HFFc6 (cell line): ENCODE measurements at regions not wholly inside any gene's neighbourhood (a gene's known extent, or its start where the extent isn't known, plus 50 kb on each side); places are given as distances from the start of the nearest gene placed in this dataset.
A peak's percentile ranks its signal among the peaks of the same experiment; 100 is the strongest.

Source experiments
- DNase-seq: peaks from one replicate; pipeline ENCODE4 v3.0.0-alpha.2; 2018
- H3K27ac Mint-ChIP-seq: 2 replicates; pipeline ENCODE4 v1.8.0; 2020; ENCODE audit warnings: mild to moderate bottlenecking, mixed read lengths
- H3K27me3 Mint-ChIP-seq: 2 replicates; pipeline ENCODE4 v1.8.0; 2021; ENCODE audit warnings: mild to moderate bottlenecking, moderate library complexity, mixed read lengths; ENCODE audit not compliant: insufficient read depth
- H3K36me3 Mint-ChIP-seq: 2 replicates; pipeline ENCODE4 v1.8.0; 2021; ENCODE audit warnings: low read depth, mixed read lengths
- H3K4me1 Mint-ChIP-seq: 2 replicates; pipeline ENCODE4 v1.8.0; 2020; ENCODE audit warnings: low read depth, mixed read lengths
- H3K4me3 Mint-ChIP-seq: 2 replicates; pipeline ENCODE4 v1.8.0; 2020; ENCODE audit warnings: mild to moderate bottlenecking, moderate library complexity, mixed read lengths
- H3K9me3 Mint-ChIP-seq: 2 replicates; pipeline ENCODE4 v1.8.0; 2020; ENCODE audit warnings: mild to moderate bottlenecking, mixed read lengths
- CTCF ChIP-seq: fragments of 200-600 bp; sonication (generic); IDR thresholded peaks from 2 replicates; pipeline ENCODE4 v1.5.0; 2021; ENCODE audit warnings: antibody characterized with exemption, mild to moderate bottlenecking

DNA sequence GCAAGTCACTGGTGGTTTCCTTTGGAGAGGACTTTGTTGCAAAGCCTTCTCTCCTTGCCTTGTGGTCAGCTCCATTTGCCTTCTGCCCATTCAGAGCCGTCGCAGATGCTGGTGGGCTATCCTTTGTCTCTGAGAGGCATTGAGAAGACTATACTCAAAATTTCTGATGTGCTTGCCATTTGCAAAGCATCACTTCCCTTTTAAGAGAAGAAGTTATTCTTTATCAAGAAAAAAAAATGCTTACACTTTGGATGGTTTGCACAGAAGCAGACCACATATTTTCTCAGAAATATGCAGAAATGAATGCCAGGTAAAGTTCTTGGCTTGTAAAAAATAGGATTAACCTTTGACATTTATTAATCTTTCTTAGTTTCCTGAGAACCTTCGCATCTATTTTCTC is 195.8 kb upstream of the KLF4 start:
- Mint-ChIP-seq H3K4me1 (no peaks in the 10 kb centered on the region), H3K36me3 (no peaks in the 10 kb centered on the region), H3K9me3 (peaks cover 4% of the 10 kb centered on the region; the same call in 1 of the 2 replicates), H3K27ac (no peak overlapping the region), H3K27me3 (peaks cover 7% of the 10 kb centered on the region), H3K4me3 (no peak overlapping the region)
- TF ChIP-seq CTCF: no peak
- no peak for DNase-seq

DNA sequence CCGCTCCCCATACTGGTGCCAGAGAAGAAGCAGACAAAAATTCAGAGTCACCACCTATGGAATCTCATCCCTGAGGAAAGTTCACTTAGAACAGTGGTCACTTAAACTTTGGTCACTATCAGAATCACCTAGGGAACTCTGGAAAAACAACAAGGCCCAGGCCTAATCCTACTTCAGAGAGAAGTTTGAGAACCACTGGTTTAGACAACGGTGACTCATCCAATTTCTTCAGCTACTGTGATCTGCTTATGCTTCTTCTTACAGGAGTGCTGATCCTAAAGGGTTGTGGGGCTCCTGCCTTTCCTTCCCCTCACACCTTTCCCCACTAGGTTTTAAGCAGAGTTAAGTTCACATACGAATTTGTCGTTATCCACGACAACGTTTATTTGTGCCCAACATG is 194.7 kb upstream of the KLF4 start:
- Mint-ChIP-seq H3K27ac (no peak overlapping the region), H3K27me3 (peaks cover 6% of the 10 kb centered on the region), H3K4me1 (no peaks in the 10 kb centered on the region), H3K4me3 (no peak overlapping the region), H3K36me3 (no peaks in the 10 kb centered on the region), H3K9me3 (peaks cover 3% of the 10 kb centered on the region; the same call in 1 of the 2 replicates)
- TF ChIP-seq CTCF: no peak
- DNase-seq: peak; percentile 13

DNA sequence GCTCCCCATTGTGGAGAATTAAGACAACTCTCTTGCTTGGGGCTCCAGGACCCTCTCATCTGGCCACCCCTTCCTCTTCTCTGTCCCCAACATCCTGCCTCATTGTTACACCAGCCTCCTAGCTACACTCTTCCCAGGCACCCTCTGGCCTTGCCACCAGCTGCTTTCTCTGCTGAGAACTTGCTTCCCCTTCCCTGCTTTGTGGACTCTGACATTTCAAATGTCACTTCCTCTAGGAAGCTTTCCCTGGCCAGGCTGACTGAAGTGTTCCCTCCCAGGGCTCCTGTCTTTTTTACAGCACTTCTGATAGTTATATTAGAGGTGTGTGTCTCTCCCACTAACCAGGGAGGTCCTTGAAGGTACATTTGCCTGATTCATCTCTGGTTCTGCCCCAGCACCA is 194.0 kb upstream of the KLF4 start:
- H3K4me1 Mint-ChIP-seq: no peaks in the 10 kb centered on the region
- H3K9me3 Mint-ChIP-seq: no peaks in the 10 kb centered on the region
- TF ChIP-seq CTCF: no peak
- no peak for DNase-seq
- H3K27me3 Mint-ChIP-seq: peaks cover 3% of the 10 kb centered on the region
- H3K27ac Mint-ChIP-seq: no peak overlapping the region
- no peaks in the 10 kb centered on the region for H3K36me3 Mint-ChIP-seq
- H3K4me3 Mint-ChIP-seq: no peak overlapping the region

GRCh38 chr9:107681988-107682387 is 192.4 kb upstream of the KLF4 start:
- Mint-ChIP-seq H3K27me3 (peaks cover 3% of the 10 kb centered on the region), H3K4me1 (no peaks in the 10 kb centered on the region), H3K9me3 (no peaks in the 10 kb centered on the region), H3K36me3 (no peaks in the 10 kb centered on the region), H3K4me3 (no peak overlapping the region), H3K27ac (no peak overlapping the region)
- DNase-seq: no peak
- TF ChIP-seq CTCF: no peak

DNA sequence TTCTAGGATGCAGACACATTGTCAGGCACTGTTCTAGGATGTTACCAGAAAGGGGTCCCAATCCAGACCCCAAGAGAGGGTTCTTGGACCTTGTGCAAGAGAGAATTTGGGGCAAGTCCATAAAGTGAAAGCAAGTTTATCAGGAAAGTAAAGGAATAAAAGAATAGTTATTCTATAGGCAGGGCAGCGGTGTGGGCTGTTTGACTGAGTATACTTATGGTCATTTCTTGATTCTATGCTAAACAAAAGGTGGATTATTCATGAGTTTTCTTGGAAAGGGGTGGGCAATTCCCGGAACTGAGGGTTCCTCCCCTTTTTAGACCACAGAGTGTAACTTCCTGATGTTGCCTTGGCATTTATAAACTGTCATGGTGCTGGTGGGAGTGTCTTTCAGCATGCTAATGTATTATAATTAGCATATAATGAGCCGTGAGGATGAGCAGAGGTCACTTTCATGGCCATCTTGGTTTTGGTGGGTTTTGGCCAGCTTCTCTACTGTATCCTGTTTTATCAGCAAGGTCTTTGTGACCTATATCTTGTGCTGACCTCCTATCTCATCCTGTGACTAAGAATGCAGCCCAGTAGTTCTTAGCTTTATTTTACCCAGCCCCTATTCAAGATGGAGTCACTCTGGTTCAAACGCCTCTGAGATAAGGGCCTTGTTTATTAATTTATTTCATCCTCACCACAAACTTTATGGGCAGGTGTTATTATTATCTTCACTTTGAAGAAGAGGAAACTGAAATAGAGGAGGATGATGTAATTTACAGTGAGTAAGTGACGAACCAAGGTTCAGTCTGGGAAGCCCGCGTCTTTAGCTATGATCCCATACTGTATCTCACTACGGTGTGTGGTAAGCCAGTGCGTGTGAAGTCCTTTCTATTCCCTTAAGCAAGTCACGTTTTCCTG is 186.0 kb upstream of the KLF4 start:
- Mint-ChIP-seq H3K4me3 (no peak overlapping the region), H3K27ac (no peak overlapping the region), H3K4me1 (no peaks in the 10 kb centered on the region), H3K27me3 (peaks cover 17% of the 10 kb centered on the region; the same call in 1 of the 2 replicates), H3K9me3 (no peaks in the 10 kb centered on the region), H3K36me3 (no peaks in the 10 kb centered on the region)
- no peak for TF ChIP-seq CTCF
- no peak for DNase-seq
